Tibial nerve (tissue), 4 donors: ENCODE measurements at regions not wholly inside any gene's neighbourhood (a gene's known extent, or its start where the extent isn't known, plus 50 kb on each side); places are given as distances from the start of the nearest gene placed in this dataset.

Experiments
- CTCF ChIP-seq, 5 experiments: fragments of 200-600 bp in 3 of 5; fragments of 450-650 bp in 2 of 5; sonication (generic) in 3 of 5; IDR thresholded peaks; one replicate each; pipeline ENCODE4 v1.5.1; 2016 to 2019; ENCODE audit warnings: antibody characterized with exemption in 5 of 5, mild to moderate bottlenecking in 3 of 5, moderate library complexity in 2 of 5
- EP300 ChIP-seq, 2 donors: sonication (generic); formaldehyde crosslinking; IDR thresholded peaks; one replicate each; pipeline ENCODE4 v1.6.1; 2017; ENCODE audit warnings: antibody characterized with exemption in 2 of 2, mild to moderate bottlenecking in 1 of 2
- POLR2A ChIP-seq, 2 donors: fragments of 450-650 bp; IDR thresholded peaks; one replicate each; pipeline ENCODE4 v1.6.1; 2017; ENCODE audit warnings: antibody characterized with exemption in 2 of 2, mild to moderate bottlenecking in 2 of 2, moderate library complexity in 2 of 2

- no peak for TF ChIP-seq POLR2A (IDR thresholded peaks at IDR 0.05)
- TF ChIP-seq CTCF (IDR thresholded peaks at IDR 0.05) = no peak
- no peak for TF ChIP-seq EP300 (IDR thresholded peaks at IDR 0.05)
Measured at GRCh38 chr14:104316121-104316722, 177.8 kb downstream of the KIF26A start.
